Endothelial cell of umbilical vein (primary cell): ENCODE measurements at regions not wholly inside any gene's neighbourhood (a gene's known extent, or its start where the extent isn't known, plus 50 kb on each side); places are given as distances from the start of the nearest gene placed in this dataset.
"Not testable (repeated sequence)": the region's sequence is repeated elsewhere in the genome, so short reads cannot be mapped to it uniquely, and the experiment has no call there.

Source experiments
- EZH2 ChIP-seq: IDR thresholded peaks from 2 replicates; pipeline ENCODE4 v1.6.1; 2012; ENCODE audit warnings: borderline replicate concordance, low read depth, mild to moderate bottlenecking, moderate library complexity, low read length, inconsistent platforms; ENCODE audit not compliant: severe bottlenecking
- JUN ChIP-seq: IDR thresholded peaks from 2 replicates; pipeline ENCODE4 v1.6.1; 2011; ENCODE audit warnings: borderline replicate concordance, low read depth; ENCODE audit not compliant: insufficient read length, insufficient read depth
- MYC ChIP-seq: IDR thresholded peaks from one replicate; pipeline ENCODE4 v1.6.1; 2011; ENCODE audit warnings: mild to moderate bottlenecking, low read depth, low read length
- POLR2A ChIP-seq: IDR thresholded peaks from 2 replicates; pipeline ENCODE4 v1.6.1; 2012; ENCODE audit warnings: low read depth, mild to moderate bottlenecking, control low read depth, low read length
- POLR2AphosphoS5 ChIP-seq: IDR thresholded peaks from 2 replicates; pipeline ENCODE4 v1.6.1; 2012; ENCODE audit warnings: low read depth, mild to moderate bottlenecking, control low read depth, low read length, moderate library complexity; ENCODE audit not compliant: insufficient read depth
- TF ChIP-seq, protein P1 (sequence below), 2 donors: IDR thresholded peaks; 1 replicate in 1 of 2; 2 replicates in 1 of 2; pipeline ENCODE4 v1.5.1; 2011; ENCODE audit warnings: low read length in 2 of 2, mild to moderate bottlenecking in 2 of 2, moderate library complexity in 2 of 2, control low read depth in 1 of 2, inconsistent platforms in 1 of 2, low read depth in 1 of 2; ENCODE audit not compliant: insufficient read depth in 1 of 2; ENCODE audit errors: extremely low read depth in 1 of 2
- TF ChIP-seq, protein P2 (sequence below): IDR thresholded peaks from 2 replicates; pipeline ENCODE4 v1.6.1; 2011; ENCODE audit not compliant: insufficient read depth, insufficient read length

DNA sequence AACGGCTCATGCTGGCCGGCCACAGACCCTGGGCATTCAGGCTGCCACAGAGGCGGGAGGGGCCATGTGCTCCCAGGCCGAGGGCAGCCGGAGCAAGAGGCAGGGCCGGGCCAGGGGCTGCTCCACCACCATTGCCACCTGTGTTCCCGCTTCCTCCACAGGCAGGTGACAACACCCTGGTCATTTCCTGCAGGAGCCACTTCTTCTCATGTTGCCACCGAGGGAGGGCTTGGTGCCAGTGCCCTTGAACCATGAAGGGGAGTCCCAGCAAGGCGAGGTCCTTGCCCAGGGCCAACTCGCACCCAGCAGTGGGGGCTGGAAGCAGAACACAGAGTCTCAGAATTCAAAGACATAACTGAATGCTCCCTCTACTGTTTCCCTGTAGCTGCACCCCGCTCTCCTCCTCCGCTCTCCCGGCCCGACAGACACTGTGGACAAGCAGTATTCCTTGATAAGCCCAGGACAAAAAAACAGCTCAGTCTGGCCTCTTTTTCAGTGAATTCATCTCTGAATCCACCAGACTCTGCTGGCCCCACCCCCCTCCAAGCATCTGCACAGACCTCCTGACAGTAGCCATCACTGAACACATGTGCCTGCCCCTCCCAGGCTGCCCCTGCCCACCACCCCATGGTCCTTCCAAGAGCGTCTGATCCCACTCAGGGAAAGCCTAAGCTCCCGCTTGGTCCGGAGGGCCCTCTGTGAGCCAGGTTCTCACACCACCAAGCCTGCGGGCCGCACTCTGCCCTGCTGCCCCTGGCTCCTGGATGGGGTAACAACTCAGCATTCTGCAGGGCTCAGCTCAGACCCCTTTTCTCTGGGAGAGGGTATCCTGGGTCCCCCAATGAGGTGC is 1074.9 kb downstream of the RPIA start:
- TF ChIP-seq POLR2A, MYC, JUN, EZH2, POLR2AphosphoS5: not testable (repeated sequence)
- TF ChIP-seq, protein P1, sequence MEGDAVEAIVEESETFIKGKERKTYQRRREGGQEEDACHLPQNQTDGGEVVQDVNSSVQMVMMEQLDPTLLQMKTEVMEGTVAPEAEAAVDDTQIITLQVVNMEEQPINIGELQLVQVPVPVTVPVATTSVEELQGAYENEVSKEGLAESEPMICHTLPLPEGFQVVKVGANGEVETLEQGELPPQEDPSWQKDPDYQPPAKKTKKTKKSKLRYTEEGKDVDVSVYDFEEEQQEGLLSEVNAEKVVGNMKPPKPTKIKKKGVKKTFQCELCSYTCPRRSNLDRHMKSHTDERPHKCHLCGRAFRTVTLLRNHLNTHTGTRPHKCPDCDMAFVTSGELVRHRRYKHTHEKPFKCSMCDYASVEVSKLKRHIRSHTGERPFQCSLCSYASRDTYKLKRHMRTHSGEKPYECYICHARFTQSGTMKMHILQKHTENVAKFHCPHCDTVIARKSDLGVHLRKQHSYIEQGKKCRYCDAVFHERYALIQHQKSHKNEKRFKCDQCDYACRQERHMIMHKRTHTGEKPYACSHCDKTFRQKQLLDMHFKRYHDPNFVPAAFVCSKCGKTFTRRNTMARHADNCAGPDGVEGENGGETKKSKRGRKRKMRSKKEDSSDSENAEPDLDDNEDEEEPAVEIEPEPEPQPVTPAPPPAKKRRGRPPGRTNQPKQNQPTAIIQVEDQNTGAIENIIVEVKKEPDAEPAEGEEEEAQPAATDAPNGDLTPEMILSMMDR (IDR thresholded peaks at IDR 0.05; ENCODE audit: extremely low read depth in 1 of 2, insufficient read depth in 1 of 2, low read depth in 1 of 2, low read length in 2 of 2), result not testable (repeated sequence)
- TF ChIP-seq, protein P2, sequence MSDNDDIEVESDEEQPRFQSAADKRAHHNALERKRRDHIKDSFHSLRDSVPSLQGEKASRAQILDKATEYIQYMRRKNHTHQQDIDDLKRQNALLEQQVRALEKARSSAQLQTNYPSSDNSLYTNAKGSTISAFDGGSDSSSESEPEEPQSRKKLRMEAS, result not testable (repeated sequence)
